ENCODE measurements at regions not wholly inside any gene's neighbourhood (a gene's known extent, or its start where the extent isn't known, plus 50 kb on each side); places are given as distances from the start of the nearest gene placed in this dataset.

DNA sequence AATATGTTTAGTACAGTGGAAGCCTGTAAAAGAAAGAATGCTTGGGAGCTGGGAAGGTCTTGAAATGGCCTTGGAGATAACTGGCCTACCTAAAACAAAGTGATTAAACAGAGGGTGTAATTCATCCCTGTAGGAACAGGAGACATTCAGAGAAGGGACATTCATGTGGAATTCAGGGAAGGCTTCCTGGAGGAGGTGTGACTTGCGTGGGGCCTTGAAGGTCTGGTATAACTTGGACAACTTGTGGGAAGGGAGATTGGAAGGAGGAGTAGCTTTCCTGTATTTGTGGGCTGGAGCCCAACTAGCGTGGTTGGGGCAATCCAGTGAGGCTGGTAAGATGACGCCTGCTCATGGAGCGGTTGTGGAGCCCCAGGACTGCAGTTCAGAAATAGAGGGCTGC, 156.4 kb downstream of the AACS start:
- dilution Hi-C loops (cut with MboI; ENCODE audit: extremely low pct_ligation_motif_present, low sequenced_read_pairs): no loop called here

DNA sequence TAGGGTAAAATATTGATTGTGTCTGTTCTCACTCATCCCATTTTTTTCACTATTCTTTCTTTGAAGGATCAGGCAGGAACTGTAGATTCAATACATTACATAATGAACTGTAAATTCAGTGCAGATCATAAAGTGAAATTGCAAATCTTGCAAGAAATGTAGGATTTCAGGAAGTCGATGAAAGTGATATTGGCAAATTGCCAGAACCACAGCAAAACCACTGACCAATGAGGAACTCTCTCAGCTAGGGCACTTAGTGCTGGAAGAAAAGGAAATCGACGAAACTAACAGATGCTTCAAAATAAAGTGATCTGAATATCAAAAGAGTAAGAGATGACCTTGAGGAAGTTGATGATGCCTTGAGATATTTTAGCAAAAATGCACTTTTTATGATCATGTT, 157.6 kb downstream of the AACS start:
- intact Hi-C loops (cut with micrococcal nuclease): no loop called here
- DNase-seq (ENCODE audit: low read depth, low spot score): no peak
- Histone ChIP-seq H3K36me3 (ENCODE audit: control insufficient read depth in 2 of 2, extremely low read depth in 1 of 2, insufficient read depth in 2 of 2, low read length in 2 of 2) (no peaks in the 10 kb centered on the region), H3K27me3 (ENCODE audit: control insufficient read depth in 2 of 2, insufficient read depth in 2 of 2, low read length in 2 of 2) (no peaks in the 10 kb centered on the region), H3K79me2 (ENCODE audit: control insufficient read depth, insufficient read depth, low read length) (no peaks in the 10 kb centered on the region), H3K4me1 (ENCODE audit: control insufficient read depth, extremely low read depth, insufficient read depth, low read length) (no peaks in the 10 kb centered on the region), H3K9me3 (replicated peaks; ENCODE audit: control insufficient read depth, insufficient read depth, low read length) (no peaks in the 10 kb centered on the region), H3K9me1 (replicated peaks; ENCODE audit: control insufficient read depth, extremely low read depth, insufficient read depth, low read length) (no peaks in the 10 kb centered on the region), H2AFZ (ENCODE audit: low read depth, low read length) (no peak overlapping the region), H3K4me2 (ENCODE audit: insufficient read depth, low read length) (no peak overlapping the region), H4K20me1 (replicated peaks; ENCODE audit: control insufficient read depth, extremely low read depth, insufficient read depth, low read length) (no peaks in the 10 kb centered on the region), H3K4me3 (replicated peaks in 1 of 3; ENCODE audit: insufficient read depth in 1 of 3, low read depth in 1 of 3, low read length in 3 of 3) (no peak overlapping the region), H3K9ac (replicated peaks; ENCODE audit: extremely low read depth, insufficient read depth, low read length) (no peak overlapping the region), H3K27ac (ENCODE audit: insufficient read depth, low read depth, low read length) (no peak overlapping the region)
- ChIA-PET POLR2A (no interaction called here), CTCF (no interaction called here)
- BruUV-seq (replicated peaks): no TSS peak
- TF ChIP-seq POLR2A (IDR thresholded peaks at IDR 0.05; ENCODE audit: low read depth, low read length): no peak
- TF ChIP-seq EZH2 (IDR thresholded peaks at IDR 0.05; ENCODE audit: borderline replicate concordance, low read depth, low read length, severe bottlenecking): no peak
- TF ChIP-seq MYC (IDR thresholded peaks at IDR 0.05; ENCODE audit: low read depth, low read length): no peak
- no peak for TF ChIP-seq GATA2 (IDR thresholded peaks at IDR 0.05; ENCODE audit: insufficient read depth, insufficient read length, low read depth, low read length)
- TF ChIP-seq, protein P1, sequence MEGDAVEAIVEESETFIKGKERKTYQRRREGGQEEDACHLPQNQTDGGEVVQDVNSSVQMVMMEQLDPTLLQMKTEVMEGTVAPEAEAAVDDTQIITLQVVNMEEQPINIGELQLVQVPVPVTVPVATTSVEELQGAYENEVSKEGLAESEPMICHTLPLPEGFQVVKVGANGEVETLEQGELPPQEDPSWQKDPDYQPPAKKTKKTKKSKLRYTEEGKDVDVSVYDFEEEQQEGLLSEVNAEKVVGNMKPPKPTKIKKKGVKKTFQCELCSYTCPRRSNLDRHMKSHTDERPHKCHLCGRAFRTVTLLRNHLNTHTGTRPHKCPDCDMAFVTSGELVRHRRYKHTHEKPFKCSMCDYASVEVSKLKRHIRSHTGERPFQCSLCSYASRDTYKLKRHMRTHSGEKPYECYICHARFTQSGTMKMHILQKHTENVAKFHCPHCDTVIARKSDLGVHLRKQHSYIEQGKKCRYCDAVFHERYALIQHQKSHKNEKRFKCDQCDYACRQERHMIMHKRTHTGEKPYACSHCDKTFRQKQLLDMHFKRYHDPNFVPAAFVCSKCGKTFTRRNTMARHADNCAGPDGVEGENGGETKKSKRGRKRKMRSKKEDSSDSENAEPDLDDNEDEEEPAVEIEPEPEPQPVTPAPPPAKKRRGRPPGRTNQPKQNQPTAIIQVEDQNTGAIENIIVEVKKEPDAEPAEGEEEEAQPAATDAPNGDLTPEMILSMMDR (IDR thresholded peaks at IDR 0.05; ENCODE audit: extremely low read depth in 1 of 2, insufficient read depth in 1 of 2, low read depth in 1 of 2, low read length in 2 of 2): no peak
- TF ChIP-seq, protein P2, sequence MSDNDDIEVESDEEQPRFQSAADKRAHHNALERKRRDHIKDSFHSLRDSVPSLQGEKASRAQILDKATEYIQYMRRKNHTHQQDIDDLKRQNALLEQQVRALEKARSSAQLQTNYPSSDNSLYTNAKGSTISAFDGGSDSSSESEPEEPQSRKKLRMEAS (IDR thresholded peaks at IDR 0.05; ENCODE audit: insufficient read depth, insufficient read length): no peak
- TF ChIP-seq JUN (IDR thresholded peaks at IDR 0.05; ENCODE audit: borderline replicate concordance, insufficient read depth, insufficient read length, low read depth): no peak
- no peak for TF ChIP-seq POLR2AphosphoS5 (IDR thresholded peaks at IDR 0.05; ENCODE audit: insufficient read depth, low read depth, low read length)
- no peak for TF ChIP-seq FOS (IDR thresholded peaks at IDR 0.05; ENCODE audit: borderline replicate concordance, insufficient read depth, low read length)
- FAIRE-seq: no peak
- dilution Hi-C loops (cut with MboI; ENCODE audit: extremely low pct_ligation_motif_present, low sequenced_read_pairs): no loop called here

More for the DNA sequence above, 156.4 kb downstream of the AACS start:
- H3K4me1 ChIP-seq (ENCODE audit: control insufficient read depth, extremely low read depth, insufficient read depth, low read length): no peaks in the 10 kb centered on the region
- CTCF ChIA-PET: no interaction called here
- DNase-seq (ENCODE audit: low read depth, low spot score): no peak
- no peaks in the 10 kb centered on the region for H3K9me1 ChIP-seq (replicated peaks; ENCODE audit: control insufficient read depth, extremely low read depth, insufficient read depth, low read length)
- H3K36me3 ChIP-seq (ENCODE audit: control insufficient read depth in 2 of 2, extremely low read depth in 1 of 2, insufficient read depth in 2 of 2, low read length in 2 of 2): no peaks in the 10 kb centered on the region
- no peak overlapping the region for H2AFZ ChIP-seq (ENCODE audit: low read depth, low read length)
- H4K20me1 ChIP-seq (replicated peaks; ENCODE audit: control insufficient read depth, extremely low read depth, insufficient read depth, low read length): no peaks in the 10 kb centered on the region
- no peaks in the 10 kb centered on the region for H3K9me3 ChIP-seq (replicated peaks; ENCODE audit: control insufficient read depth, insufficient read depth, low read length)
- TF ChIP-seq POLR2AphosphoS5 (IDR thresholded peaks at IDR 0.05; ENCODE audit: insufficient read depth, low read depth, low read length) (no peak), FOS (IDR thresholded peaks at IDR 0.05; ENCODE audit: borderline replicate concordance, insufficient read depth, low read length) (no peak), POLR2A (IDR thresholded peaks at IDR 0.05; ENCODE audit: low read depth, low read length) (no peak), MYC (IDR thresholded peaks at IDR 0.05; ENCODE audit: low read depth, low read length) (no peak)
- no peak overlapping the region for H3K27ac ChIP-seq (ENCODE audit: insufficient read depth, low read depth, low read length)
- no TSS peak for BruUV-seq (replicated peaks)
- intact Hi-C loops (cut with micrococcal nuclease): no loop called here
- H3K4me3 ChIP-seq (replicated peaks in 1 of 3; ENCODE audit: insufficient read depth in 1 of 3, low read depth in 1 of 3, low read length in 3 of 3): no peak overlapping the region
- H3K4me2 ChIP-seq (ENCODE audit: insufficient read depth, low read length): no peak overlapping the region
- FAIRE-seq: no peak
- POLR2A ChIA-PET: no interaction called here
- H3K27me3 ChIP-seq (ENCODE audit: control insufficient read depth in 2 of 2, insufficient read depth in 2 of 2, low read length in 2 of 2): no peaks in the 10 kb centered on the region
- H3K79me2 ChIP-seq (ENCODE audit: control insufficient read depth, insufficient read depth, low read length): no peaks in the 10 kb centered on the region
- no peak overlapping the region for H3K9ac ChIP-seq (replicated peaks; ENCODE audit: extremely low read depth, insufficient read depth, low read length)

Measured in endothelial cell of umbilical vein (primary cell).